HL-60 (cell line): ENCODE measurements at regions not wholly inside any gene's neighbourhood (a gene's known extent, or its start where the extent isn't known, plus 50 kb on each side); places are given as distances from the start of the nearest gene placed in this dataset.

ENCODE experiments used
- CTCF ChIP-seq: IDR thresholded peaks from one replicate; pipeline ENCODE4 v1.5.1; 2011; ENCODE audit warnings: low read length, control low read depth, inconsistent platforms; ENCODE audit not compliant: insufficient read depth
- POLR2AphosphoS5 ChIP-seq: IDR thresholded peaks from 2 replicates; pipeline ENCODE4 v1.6.1; 2012; ENCODE audit warnings: low read depth

- TF ChIP-seq CTCF = no peak
- no peak for TF ChIP-seq POLR2AphosphoS5
Measured at GRCh38 chr2:163407296-163407695, 328.5 kb downstream of the FIGN start.
